ENCODE measurements at regions not wholly inside any gene's neighbourhood (a gene's known extent, or its start where the extent isn't known, plus 50 kb on each side); places are given as distances from the start of the nearest gene placed in this dataset.
"Not testable (repeated sequence)": the region's sequence is repeated elsewhere in the genome, so short reads cannot be mapped to it uniquely, and the experiment has no call there.

DNA sequence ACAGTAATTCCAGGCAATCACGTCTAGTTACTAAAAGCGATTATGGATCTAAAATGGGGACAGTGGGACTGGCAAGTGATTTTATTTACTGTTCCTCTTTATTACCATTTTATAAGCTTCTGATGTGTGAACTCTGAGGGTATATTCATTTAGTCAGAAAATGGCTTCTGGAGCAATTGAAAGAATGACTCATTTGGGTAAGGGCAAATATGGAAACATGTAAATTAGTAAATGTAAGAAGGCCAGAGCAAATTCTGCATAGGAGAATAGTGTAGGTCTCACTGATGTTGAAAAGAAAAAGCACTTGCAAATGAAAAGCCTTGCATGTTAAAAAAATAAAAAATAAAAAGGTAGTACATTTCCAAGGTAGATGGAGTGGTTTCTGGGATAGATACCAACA is 262.2 kb downstream of the KLF5 start:
- DNase-seq, result no peak

DNA sequence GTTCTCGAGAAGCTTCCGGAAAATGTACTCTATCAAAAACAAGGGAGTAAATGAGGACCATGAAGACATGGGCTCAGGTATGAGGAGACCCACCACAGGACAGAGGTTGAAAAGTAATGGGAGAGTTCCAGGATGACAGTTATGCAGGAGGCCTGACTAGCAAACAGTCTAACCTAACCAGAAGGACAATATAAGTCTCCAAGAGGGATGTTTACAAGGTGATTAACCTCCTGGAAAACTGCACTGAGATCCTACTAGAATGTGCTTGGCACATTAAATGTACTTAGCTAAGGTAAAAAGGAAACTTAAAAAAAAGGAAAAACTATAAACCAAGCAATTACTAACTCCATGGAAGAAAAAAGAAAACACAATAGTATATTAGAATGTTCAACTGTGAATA is 258.3 kb downstream of the KLF5 start:
- DNase-seq, result no peak

DNA sequence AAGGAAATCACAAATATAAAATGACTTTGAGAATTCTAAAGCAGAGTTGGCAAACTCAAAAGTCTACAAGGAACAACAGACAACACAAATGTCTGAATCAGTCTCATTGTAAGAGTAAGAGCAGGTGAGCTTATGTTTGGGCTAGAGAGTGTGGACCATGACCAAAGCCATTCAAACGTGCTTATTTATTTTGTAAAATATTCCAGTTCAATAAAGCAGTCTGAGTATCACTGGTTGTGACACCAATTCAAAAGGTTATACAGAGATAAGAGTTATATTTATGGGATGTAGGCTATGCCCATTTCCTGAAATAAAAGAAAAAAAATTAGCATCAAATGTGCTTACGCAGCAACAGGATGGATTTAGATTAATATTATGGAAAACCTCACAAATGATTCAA is 251.6 kb downstream of the KLF5 start:
- no peak for DNase-seq

DNA sequence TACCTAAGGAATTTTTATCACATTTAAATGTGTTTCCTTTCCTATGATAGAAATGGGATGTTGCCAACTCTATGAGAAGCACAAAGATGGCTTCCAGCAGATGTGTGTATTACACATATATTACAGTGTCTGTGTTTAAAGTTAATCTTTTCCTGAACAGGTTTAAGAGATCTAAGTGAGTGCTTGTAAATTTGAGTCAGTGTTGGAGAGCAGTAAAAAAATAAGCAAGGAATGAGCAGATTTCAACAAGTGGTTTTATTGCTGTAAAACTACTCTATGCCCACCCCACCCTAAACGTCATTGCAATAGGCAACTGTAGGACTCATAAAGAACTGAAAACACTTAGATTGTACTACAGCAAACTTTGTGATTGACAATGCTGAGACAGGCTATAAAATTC is 248.7 kb downstream of the KLF5 start:
- no peak for DNase-seq

DNA sequence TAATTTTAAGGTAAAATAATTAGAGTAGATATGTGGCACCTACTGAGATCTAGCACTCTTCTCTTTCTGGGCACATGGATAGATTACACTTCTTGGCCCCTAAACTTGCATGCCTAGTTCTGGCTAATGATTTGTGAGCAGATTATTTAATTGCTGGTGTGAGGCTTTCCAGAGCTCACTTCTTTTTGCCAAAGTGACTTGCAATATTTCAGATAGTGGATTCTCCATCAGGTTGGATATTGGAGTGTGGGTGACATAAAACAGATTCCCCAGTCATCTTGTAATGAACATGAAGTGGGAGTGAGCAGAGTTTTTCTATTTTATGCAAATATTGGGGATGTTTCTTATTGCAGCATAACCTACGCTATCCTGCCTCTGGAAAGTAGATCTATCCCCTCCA is 247.9 kb downstream of the KLF5 start:
- DNase-seq, result no peak

DNA sequence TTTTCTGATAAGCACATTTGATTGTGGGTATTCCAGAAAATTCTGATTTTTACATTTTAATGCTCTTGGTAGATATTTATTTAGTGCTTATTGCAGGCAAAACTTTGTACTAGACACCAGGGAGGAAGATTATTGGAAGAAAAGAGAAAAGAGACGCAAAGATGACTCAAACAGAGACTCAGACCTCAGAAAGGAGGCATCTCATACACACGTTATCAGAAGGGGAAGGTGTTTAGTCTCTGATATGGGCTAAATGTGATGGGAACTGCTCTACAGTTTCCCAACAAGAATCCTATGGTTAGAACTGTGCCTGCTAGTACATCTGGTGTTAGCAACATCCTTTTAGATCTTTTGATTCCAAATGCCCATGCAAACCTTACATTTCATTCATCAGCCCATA is 245.6 kb downstream of the KLF5 start:
- DNase-seq, result no peak

DNA sequence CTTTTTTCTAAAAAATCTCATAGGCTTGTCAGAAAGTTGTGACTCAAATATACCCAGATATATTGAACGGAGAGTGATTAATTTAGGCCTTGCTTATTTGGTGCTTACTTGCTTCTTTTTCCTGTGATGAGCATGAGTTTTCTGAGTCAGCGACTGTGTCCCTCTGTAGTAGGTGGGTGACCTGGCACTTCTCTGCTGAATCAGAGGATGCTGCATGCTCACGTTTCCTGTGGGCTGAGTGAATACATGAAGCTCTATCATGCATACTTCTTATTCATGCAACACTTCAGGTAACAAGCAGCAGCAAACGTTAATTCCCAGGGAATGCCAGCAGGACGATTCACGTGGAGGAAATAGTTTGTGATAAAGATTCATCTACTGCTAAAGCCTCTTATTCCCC is 245.0 kb downstream of the KLF5 start:
- no peak for DNase-seq

DNA sequence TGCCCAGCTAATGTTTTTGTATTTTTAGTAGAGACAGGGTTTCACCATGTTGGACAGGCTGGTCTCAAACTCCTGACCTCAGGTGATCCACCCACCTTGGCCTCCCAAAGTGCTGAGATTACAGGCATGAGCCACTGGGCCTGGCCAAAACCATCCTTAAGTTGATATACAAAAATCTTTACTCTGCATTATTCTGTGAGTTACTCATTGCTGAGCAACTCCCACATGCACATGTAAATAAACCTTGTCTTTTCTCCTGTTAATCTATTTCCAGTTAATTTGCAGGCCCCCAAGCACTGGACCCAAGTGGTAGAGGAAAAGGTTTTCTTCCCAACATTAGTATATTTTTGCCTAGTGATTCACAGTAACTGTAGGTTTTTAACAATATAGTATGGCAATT is 242.8 kb downstream of the KLF5 start:
- not testable (repeated sequence) for DNase-seq

DNA sequence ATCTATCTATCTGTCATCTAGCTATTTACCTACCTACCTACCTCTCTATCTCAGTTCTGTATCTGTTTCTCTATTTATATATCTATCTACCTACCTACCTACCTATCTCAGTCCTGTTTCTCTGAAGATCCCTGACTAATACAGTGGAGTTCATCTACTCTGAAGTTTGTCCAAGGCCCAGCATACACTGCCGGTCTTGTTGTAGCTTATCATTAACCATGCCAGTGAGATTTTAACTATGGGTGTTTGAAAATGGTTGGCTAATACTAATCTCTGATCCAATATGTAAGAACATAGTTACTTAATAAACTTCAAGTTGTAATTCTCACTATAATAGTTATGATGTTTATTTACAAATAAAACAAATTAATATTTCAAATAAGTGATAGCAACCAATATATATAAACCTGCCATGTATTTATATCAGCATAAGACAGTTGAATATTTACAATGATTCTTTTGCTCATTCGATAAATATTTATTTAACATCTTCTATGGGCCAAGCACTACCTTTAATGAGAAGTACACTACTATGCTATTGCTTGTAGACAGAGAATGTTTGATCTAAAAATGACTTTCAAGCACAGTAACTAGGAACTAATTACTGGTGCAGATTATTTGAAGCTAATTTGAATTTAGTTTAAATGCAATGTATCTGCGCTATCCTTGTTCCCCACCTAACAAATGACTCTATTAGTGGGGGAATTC is 242.1 kb downstream of the KLF5 start:
- no peak for DNase-seq

DNA sequence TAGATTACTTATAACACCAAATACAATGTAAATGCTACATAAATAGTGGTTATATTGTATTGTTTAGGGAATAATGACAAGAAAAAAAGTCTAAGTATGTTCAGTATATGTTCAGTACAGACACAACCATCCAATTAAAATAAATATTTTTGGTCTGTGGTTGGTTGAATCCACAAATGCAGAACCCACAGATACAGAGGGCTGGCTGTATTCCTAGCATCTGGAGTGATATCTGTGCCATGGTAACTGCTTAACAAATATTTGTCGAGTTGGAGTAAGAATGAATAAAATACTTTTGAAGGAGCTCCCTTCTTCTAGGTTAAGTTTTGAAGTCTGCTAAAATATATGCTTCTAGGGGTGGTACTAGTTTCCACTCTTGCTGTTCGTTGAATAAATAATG is 241.0 kb downstream of the KLF5 start:
- DNase-seq, result no peak

DNA sequence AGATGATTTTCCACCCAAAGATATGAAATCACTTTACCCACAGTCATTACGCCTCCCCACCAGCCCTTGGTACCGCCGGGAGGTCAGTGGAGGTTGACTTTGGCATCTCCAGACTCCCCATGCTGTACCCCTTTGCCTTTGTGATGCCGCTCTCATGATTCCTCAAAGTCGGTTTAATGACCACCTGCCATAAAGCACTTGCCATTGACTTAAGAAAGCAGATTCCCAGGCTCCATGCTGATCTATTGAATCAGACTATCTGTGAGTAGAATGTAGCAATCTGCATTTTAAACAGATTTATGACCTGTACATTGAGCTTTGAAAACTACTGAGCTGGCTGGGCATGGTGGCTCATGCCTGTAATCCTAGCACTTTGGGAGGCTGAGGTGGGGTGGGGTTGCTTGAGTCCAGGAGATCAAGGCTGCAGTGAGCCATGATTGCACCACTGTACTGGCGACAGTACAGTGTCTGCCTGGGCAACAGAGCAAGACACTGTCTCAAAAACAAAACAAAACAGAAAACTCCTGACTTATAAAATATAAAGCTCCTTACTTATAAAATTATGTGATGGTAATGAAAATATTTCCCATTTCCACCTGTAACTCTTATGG is 235.2 kb downstream of the KLF5 start:
- no peak for DNase-seq

DNA sequence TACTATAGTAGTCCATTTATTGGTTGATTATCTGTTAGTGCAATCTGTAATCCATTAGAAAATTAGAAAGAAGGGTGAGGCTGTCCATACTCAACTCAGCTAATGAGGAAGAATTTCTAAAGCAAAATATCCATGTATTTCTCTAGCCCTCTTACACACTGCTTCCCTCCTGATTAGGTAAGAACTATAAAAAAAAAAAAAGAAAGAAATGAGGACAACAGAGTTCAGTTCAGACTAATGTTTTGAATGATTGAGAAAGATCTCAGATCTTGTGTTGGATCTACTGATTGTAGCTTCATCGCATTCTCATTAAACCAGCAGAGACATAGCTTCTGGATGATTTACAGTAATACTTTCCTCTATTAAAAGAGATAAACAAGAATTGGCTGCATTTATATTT is 233.3 kb downstream of the KLF5 start:
- no peak for DNase-seq

DNA sequence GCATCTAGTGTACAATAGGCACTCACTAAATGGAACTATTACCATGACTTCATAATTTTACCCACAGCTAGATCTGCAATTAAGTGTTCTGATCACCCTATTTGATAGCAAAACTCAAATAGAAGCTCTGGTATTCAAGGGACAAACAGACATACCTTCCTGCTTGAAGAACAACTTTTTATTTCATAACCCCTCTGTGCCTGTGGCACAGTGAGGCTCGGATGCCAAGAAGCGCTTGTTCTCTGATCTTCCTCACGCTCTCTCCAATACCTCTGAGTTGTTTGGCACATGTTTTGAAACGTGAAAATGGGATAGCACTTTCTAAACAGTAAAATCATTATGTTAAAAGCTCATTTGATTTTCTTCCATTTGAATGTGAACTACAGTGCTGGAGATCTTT is 232.0 kb downstream of the KLF5 start:
- DNase-seq, result no peak

DNA sequence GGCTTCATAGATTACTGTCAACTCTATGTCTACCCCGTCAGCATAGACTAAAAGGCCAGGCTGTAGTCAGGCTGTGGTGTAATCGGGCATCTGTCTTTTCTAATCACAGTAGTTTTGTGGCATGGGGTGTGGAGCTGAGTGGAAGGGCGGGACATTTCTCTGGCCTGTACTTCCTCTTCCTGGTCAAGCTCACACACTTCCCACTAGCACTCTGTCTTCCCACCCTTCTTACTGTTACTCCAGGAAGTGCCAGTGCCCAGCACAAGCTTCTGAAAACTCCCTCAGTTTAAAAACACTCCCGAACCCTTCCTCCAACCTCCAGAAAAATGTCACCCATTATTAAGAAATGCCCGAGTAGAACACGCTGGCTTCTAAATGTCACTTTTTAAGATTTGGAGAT is 229.8 kb downstream of the KLF5 start:
- DNase-seq, result no peak

DNA sequence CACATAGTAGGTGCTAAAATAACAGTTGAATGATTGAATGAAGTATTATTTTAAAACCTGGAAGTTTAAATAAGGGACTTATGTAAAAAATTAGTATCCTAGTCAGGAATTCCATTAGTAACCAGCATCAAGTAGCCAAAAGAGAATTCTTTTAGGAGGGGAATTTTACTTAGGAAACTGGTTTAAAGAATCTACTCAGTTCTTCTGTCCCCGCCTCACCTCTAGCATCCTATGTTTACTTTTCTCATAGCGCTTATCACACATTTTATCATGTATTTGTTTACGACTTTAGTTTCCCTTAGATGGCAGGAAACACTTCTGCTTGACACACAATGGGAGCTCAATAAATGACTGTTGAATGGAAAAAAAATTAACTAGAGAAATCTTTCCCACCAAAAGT is 229.0 kb downstream of the KLF5 start:
- no peak for DNase-seq

DNA sequence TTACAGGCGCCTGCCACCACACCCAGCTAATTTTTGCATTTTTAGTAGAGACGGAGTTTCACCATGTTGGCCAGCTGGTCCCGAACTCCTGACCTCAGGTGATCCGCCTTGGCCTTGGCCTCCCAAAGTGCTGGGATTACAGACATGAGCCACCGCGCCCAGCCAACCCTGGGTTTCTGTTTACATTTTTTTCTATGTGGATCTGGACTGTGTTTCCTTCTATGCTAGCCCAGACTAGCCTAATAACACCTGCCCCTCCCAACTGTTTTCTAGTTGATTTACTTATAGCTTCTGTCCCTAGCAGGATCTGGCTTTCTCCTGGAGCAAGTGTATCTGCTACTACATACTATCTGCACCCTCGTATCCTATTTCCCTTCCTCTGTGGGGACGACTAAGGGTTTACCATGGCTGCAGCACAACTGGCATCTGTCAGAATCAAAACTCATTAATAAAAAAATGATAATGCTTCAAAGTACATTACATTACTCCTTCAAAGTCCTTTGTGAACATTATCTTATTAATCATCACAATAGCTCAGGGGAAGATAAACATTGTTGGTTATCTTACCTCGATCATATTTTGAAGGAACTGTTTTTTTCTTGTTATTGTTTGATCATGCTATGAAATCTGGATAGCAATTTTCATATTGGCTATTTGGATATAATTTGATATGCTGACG is 228.3 kb downstream of the KLF5 start:
- DNase-seq, result no peak

DNA sequence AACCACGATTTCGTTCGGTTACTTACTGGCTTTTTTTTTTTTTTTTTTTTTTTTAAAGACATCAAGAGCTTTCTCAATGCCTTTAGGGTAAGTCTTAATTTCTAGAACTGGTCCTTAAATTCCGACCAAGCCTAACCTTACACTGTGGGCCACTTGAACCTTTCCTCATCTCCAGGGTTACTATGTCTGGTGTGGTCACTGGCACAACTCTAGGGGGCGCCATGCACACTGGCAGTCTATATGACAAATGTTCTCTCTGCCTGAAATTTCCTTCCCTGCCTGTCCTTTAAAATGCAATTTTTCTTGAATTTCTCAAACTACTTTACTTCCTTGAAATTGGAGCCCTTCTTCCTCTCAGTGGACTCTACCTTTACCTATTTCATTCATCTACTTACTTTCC is 227.4 kb downstream of the KLF5 start:
- DNase-seq, result no peak

DNA sequence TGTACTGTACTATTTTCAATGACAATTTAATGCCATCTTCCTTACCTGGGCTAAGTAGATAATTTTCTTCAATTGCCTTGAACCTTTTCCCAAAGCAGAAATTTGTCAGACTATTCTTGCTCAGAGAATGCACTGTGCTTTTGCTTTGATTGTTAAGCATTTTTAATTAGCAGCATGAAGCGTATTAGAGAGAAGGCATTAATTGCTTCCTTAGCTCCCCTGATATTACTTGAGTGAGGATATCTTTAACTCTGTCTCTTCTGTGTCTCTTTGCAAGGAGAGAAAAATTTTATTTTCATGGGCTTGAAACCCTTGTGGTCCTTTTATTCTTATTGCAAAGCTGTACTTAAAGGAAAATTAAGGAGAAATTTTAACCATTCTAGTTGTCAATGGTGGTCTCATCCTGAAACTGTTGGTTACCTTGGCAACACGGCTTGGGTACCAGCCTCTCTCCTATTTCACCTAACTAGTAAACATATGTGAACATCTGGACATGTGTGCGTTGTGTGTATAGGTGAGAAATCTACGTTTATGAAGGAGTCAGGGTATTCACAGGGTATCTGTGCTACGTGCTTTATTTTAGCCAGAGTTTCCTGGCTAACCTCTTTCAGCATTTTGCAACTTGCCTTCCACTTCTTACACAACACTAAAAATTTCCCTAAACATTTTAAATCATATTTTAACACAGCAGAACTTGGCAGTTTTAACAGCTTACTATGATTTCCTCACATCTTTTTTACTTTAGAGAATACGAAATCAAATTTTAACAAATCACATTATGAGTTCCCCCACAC is 225.5 kb downstream of the KLF5 start:
- DNase-seq, result no peak

DNA sequence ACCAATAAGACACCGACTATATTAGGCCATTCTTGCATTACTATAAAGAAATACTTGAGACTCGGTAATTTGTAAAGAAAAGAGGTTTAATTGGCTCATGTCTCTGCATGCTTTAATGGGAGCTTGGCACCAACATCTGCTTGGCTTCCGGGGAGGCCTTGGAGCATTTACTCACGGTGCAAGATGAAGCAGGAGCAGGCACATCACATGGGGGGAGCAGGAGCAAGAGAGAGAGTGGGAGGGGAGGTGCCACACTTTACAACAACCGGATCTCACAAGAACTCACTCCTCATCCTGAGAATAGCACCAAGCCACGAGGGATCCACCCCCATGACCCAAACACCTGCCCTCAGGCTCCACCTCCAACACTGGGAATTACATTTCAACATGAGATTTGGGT is 224.8 kb downstream of the KLF5 start:
- no peak for DNase-seq

DNA sequence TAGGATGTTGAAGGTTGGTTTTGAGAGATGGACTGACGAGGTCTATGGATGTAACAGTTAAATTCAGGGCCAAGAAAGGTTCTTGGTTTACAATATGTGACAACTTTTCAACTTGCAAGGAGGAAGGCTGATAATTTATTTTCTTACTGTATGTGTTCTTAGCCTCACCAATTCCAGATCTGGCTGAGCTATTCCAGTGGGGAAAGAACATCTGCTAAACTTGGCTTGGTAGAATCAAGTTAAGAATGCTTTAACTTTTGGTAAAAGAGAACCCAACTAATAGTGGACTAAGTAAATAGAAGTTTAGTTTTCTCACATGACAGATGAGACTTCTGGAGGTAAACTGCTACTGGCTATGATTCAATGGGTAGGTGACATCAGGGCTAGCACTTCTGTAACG is 222.9 kb downstream of the KLF5 start:
- DNase-seq, result no peak

DNA sequence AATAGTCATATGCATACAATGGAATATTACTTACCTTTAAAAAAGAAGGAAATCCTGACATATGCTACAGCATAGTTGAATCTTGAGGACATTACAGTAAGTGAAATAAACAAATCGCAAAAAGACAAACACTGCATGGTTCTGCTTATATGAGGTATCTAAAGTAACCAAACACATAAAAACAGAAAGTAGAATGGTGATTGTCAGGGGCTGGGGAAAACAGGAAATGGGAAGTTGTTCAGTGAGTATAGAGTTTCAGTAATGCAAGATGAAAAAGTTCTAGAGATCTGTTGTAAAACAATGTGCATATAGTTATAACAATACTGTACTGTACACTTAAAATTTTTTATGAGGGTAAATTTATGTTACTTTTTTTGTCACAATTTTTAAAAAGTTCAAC is 219.4 kb downstream of the KLF5 start:
- no peak for DNase-seq

DNA sequence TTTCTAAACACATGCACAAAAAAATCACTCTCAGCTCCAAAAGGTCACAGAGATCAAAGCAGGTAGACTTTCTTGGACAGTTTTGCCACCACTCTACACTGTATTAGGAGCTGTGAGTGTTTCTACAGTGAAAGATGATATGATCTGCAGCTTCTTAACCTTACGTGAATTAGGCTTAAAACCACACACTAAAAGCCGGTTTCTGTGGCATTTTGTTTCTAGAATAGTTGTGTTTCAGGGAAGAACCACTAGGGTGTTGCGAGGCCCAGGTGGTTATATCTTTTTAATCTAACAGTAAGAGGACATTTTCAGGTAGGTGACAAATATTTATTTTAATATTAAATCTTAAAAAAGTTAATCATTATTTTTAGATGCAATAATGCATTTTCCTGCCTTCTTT is 216.4 kb downstream of the KLF5 start:
- DNase-seq, result no peak

DNA sequence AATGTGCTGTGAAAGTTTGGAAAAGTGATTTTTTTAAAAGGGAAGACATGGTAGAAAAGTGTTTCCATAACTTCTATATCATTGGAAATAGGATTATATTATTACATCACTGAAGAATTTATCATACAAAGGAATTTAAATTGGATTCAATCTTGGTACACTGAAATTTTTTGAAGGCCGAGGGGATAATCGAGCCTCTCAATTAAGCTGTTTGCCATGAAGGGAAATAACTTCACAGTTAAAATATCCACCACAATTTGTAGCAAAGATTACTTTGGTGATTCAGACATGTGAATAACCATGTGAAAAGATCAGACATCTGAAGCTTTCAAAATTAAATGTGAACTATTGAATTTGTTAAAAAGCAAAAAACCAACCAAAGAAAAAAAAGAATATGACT is 215.3 kb downstream of the KLF5 start:
- no peak for DNase-seq

DNA sequence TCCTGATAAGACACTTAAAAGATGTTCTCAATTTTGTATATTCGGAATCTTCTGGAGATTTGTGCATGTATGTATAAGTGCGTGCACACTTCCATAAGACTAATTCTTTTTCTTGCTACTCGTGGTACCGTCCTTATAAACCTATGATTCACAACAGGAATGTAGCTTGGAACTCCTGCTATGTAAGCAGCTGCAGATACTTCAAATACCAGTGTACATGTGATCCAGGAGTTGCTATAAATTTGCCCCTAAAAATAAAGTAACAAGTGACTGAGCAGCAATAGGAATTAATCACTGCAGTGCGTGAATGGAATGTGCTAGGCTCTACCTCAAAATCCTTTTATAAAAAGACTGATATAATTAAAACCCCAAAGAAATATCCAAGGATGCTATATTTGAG is 214.9 kb downstream of the KLF5 start:
- no peak for DNase-seq

Data from NCI-H2227 treated with DMSO at 0.1 percent for 48 hours (cell line).